NCI-H524 treated with DMSO at 0.1 percent for 48 hours (cell line): ENCODE measurements at regions not wholly inside any gene's neighbourhood (a gene's known extent, or its start where the extent isn't known, plus 50 kb on each side); places are given as distances from the start of the nearest gene placed in this dataset.
"Not testable (repeated sequence)": the region's sequence is repeated elsewhere in the genome, so short reads cannot be mapped to it uniquely, and the experiment has no call there.

Experiments
- DNase-seq: peaks from one replicate; lab custom pipeline; 2025; lab: John Stamatoyannopoulos, UW

GRCh38 chr4:13763707-13764106 lies 136.2 kb upstream of the BOD1L1 start:
- DNase-seq = no peak

- DNase-seq = no peak
These were observed 138.0 kb upstream of the BOD1L1 start for GRCh38 chr4:13765539-13765938.

- no peak for DNase-seq
These were observed 139.4 kb upstream of the BOD1L1 start for GRCh38 chr4:13766761-13767540.

- DNase-seq = no peak
These were observed 149.8 kb upstream of the BOD1L1 start for GRCh38 chr4:13777341-13777740.

GRCh38 chr4:13778367-13778766 lies 150.8 kb upstream of the BOD1L1 start:
- DNase-seq = no peak

GRCh38 chr4:13782231-13782630 lies 154.7 kb upstream of the BOD1L1 start:
- DNase-seq = no peak

GRCh38 chr4:13783800-13784411 lies 156.4 kb upstream of the BOD1L1 start:
- DNase-seq = no peak

- no peak for DNase-seq
These were observed 165.6 kb upstream of the BOD1L1 start for GRCh38 chr4:13793020-13793710.

- no peak for DNase-seq
These were observed 167.5 kb upstream of the BOD1L1 start for GRCh38 chr4:13794819-13795565.

- no peak for DNase-seq
These were observed 169.5 kb upstream of the BOD1L1 start for GRCh38 chr4:13797061-13797460.

GRCh38 chr4:13815231-13815630 lies 187.7 kb upstream of the BOD1L1 start:
- DNase-seq = no peak

GRCh38 chr4:13816472-13816871 lies 188.9 kb upstream of the BOD1L1 start:
- DNase-seq = no peak

- no peak for DNase-seq
These were observed 194.0 kb upstream of the BOD1L1 start for GRCh38 chr4:13821522-13821921.

GRCh38 chr4:13825822-13826221 lies 198.3 kb upstream of the BOD1L1 start:
- not testable (repeated sequence) for DNase-seq

GRCh38 chr4:13829457-13829856 lies 201.9 kb upstream of the BOD1L1 start:
- DNase-seq = no peak

GRCh38 chr4:13830449-13830848 lies 202.9 kb upstream of the BOD1L1 start:
- no peak for DNase-seq

- DNase-seq = no peak
These were observed 205.8 kb upstream of the BOD1L1 start for GRCh38 chr4:13833171-13833804.

GRCh38 chr4:13836946-13837912 lies 209.7 kb upstream of the BOD1L1 start:
- DNase-seq = no peak

- no peak for DNase-seq
These were observed 213.1 kb upstream of the BOD1L1 start for GRCh38 chr4:13840502-13841190.

GRCh38 chr4:13844740-13845139 lies 217.2 kb upstream of the BOD1L1 start:
- DNase-seq = no peak
